ENCODE measurements at regions not wholly inside any gene's neighbourhood (a gene's known extent, or its start where the extent isn't known, plus 50 kb on each side); places are given as distances from the start of the nearest gene placed in this dataset.

- TF ChIP-seq CTCF (IDR thresholded peaks at IDR 0.05): no peak
Observed at GRCh38 chr6:113115196-113115595, 741.9 kb upstream of the MARCKS start.

GRCh38 chr6:113120224-113120581 lies 736.9 kb upstream of the MARCKS start:
- DNase-seq (ENCODE audit: low spot score): no peak
- H3K4me3 ChIP-seq: no peak overlapping the region
- no peak for TF ChIP-seq CTCF (IDR thresholded peaks at IDR 0.05)
- no peak overlapping the region for H3K27ac ChIP-seq

More at GRCh38 chr6:113115196-113115595, 741.9 kb upstream of the MARCKS start:
- Histone ChIP-seq H3K4me3 (no peak overlapping the region), H3K27ac (no peak overlapping the region)
- DNase-seq (ENCODE audit: low spot score): no peak

- Histone ChIP-seq H3K27ac (peak overlapping the region in 1 of 2 donors; percentile 18), H3K4me3 (no peak overlapping the region)
- TF ChIP-seq CTCF (IDR thresholded peaks at IDR 0.05): no peak
- no peak for DNase-seq (ENCODE audit: low spot score)
Observed at GRCh38 chr6:113120582-113121285, 736.4 kb upstream of the MARCKS start.

GRCh38 chr6:113121571-113121970 lies 735.6 kb upstream of the MARCKS start:
- TF ChIP-seq CTCF (IDR thresholded peaks at IDR 0.05): no peak
- DNase-seq (ENCODE audit: low spot score): no peak
- Histone ChIP-seq H3K27ac (no peak overlapping the region), H3K4me3 (no peak overlapping the region)

- no peak for TF ChIP-seq CTCF (IDR thresholded peaks at IDR 0.05)
- DNase-seq (ENCODE audit: low spot score): no peak
- H3K27ac ChIP-seq: no peak overlapping the region
- H3K4me3 ChIP-seq: no peak overlapping the region
Observed at GRCh38 chr6:113122060-113122459, 735.1 kb upstream of the MARCKS start.

- no peak overlapping the region for H3K4me3 ChIP-seq
- H3K27ac ChIP-seq: no peak overlapping the region
- no peak for DNase-seq (ENCODE audit: low spot score)
- no peak for TF ChIP-seq CTCF (IDR thresholded peaks at IDR 0.05)
Observed at GRCh38 chr6:113125626-113126025, 731.5 kb upstream of the MARCKS start.

GRCh38 chr6:113127786-113128419 lies 729.2 kb upstream of the MARCKS start:
- Histone ChIP-seq H3K4me3 (no peak overlapping the region), H3K27ac (no peak overlapping the region)
- no peak for DNase-seq (ENCODE audit: low spot score)
- TF ChIP-seq CTCF (IDR thresholded peaks at IDR 0.05): no peak
